ENCODE measurements at regions not wholly inside any gene's neighbourhood (a gene's known extent, or its start where the extent isn't known, plus 50 kb on each side); places are given as distances from the start of the nearest gene placed in this dataset.

- CTCF ChIA-PET, result no interaction called here
- POLR2A ChIA-PET (ENCODE audit: low non-redundant PET), result no interaction called here
- TF ChIP-seq, protein P1, sequence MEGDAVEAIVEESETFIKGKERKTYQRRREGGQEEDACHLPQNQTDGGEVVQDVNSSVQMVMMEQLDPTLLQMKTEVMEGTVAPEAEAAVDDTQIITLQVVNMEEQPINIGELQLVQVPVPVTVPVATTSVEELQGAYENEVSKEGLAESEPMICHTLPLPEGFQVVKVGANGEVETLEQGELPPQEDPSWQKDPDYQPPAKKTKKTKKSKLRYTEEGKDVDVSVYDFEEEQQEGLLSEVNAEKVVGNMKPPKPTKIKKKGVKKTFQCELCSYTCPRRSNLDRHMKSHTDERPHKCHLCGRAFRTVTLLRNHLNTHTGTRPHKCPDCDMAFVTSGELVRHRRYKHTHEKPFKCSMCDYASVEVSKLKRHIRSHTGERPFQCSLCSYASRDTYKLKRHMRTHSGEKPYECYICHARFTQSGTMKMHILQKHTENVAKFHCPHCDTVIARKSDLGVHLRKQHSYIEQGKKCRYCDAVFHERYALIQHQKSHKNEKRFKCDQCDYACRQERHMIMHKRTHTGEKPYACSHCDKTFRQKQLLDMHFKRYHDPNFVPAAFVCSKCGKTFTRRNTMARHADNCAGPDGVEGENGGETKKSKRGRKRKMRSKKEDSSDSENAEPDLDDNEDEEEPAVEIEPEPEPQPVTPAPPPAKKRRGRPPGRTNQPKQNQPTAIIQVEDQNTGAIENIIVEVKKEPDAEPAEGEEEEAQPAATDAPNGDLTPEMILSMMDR (conservative IDR thresholded peaks at IDR 0.05; ENCODE audit: low read depth), result no peak
These were observed 50.8 kb upstream of the POFUT2 start for GRCh38 chr21:45338311-45339017.

GRCh38 chr21:45339421-45340402 is 52.0 kb upstream of the POFUT2 start:
- TF ChIP-seq, protein P1 (conservative IDR thresholded peaks at IDR 0.05; ENCODE audit: low read depth), result no peak
- no peak overlapping the region for H3K27ac ChIP-seq
- no peak for DNase-seq (ENCODE audit: low spot score)
- CTCF ChIA-PET, result interaction anchor here (0.6 kb wide), 1 partner anchor 67 kb away, joined by 4 read pairs; no protein-coding TSS in a partner anchor
- POLR2A ChIA-PET (ENCODE audit: low non-redundant PET), result no interaction called here

More at GRCh38 chr21:45338311-45339017, 50.8 kb upstream of the POFUT2 start:
- H3K27ac ChIP-seq, result no peak overlapping the region
- DNase-seq (ENCODE audit: low spot score), result no peak

DNA sequence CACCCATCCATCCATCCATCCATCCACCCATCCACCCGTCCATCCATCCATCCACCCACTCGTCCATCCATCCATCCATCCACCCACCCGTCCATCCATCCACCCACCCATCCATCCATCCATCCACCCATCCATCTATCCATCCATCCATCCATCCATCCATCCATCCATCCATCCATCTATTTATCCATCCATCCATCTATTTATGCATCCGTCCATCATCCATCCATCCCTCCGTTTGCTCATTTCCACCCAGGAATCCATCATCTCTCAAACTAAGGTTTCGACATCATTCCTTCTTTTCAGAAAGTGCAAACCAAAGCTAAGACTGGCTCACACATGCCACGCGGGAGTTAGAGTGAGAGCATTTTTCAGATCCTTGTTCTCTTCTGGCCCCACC is 52.8 kb upstream of the POFUT2 start:
- DNase-seq (ENCODE audit: low spot score), result no peak
- CTCF ChIA-PET, result no interaction called here
- no peak overlapping the region for H3K27ac ChIP-seq
- TF ChIP-seq, protein P1 (conservative IDR thresholded peaks at IDR 0.05; ENCODE audit: low read depth), result no peak
- POLR2A ChIA-PET (ENCODE audit: low non-redundant PET), result no interaction called here

DNA sequence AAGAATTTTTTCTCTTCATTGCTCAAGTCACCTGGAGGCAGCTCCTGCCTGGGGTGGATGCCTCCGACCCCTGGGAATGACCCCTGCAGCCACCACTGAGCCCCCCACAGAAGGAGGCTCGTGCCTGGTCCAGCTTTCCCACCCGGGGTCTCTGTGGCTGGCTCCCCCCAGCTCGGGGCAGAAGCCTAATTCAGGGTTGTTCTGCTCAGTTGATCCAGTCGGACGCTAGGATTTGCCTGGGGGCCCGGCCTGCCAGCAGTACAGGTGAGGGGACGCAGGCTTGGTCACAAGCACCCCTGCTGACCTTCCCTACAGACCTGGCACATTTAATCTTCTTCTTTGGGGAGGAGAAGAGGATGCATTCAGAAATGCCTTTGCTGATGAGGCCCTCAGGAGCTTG is 53.6 kb upstream of the POFUT2 start:
- DNase-seq (ENCODE audit: low spot score), result no peak
- TF ChIP-seq, protein P1 (conservative IDR thresholded peaks at IDR 0.05; ENCODE audit: low read depth), result no peak
- ChIA-PET CTCF (no interaction called here), POLR2A (ENCODE audit: low non-redundant PET) (no interaction called here)
- H3K27ac ChIP-seq, result peak overlapping the region; percentile 64

DNA sequence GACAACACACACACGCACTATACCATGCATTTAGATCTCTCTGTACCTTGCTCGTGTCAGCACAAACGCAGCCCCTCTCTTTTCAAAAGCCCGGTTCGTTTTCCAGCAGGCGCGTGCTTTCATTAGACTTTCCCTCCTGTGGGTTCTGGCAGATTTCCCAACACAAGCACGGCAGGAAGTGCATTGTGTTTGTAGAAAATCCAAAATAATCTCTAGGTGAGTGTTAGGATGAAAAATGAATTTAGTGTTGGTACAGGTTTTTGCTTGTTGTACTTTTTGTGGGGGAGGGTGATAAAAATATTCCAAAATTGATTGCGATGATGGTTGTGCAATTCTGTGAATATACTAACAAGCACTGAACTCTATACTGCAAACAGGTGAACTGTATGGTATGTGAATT is 54.1 kb upstream of the POFUT2 start:
- TF ChIP-seq, protein P1 (conservative IDR thresholded peaks at IDR 0.05; ENCODE audit: low read depth), result no peak
- H3K27ac ChIP-seq, result peak overlapping the region; percentile 64
- POLR2A ChIA-PET (ENCODE audit: low non-redundant PET), result no interaction called here
- CTCF ChIA-PET, result no interaction called here
- DNase-seq (ENCODE audit: low spot score), result peak; percentile 48

DNA sequence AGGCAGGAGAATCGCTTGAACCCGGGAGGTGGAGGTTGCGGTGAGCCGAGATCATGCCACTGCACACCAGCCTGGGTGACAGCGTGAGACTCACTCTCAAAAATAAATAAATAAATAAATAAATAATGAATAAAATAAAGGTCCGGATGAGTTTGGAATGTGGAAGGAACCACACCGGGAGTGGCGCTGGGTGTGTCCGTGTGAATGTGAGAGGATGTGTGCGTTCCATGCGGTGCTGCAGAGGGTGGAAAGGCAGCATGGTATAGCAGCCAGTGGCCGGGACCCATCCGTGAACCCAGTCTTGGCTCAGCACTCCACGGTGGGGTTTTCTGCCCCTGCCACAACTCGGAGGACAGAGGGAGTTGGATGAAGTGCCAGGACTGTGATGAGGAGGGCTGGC is 56.2 kb upstream of the POFUT2 start:
- POLR2A ChIA-PET (ENCODE audit: low non-redundant PET), result no interaction called here
- DNase-seq (ENCODE audit: low spot score), result no peak
- CTCF ChIA-PET, result interaction anchor here (0.5 kb wide), 1 partner anchor 215 kb away, joined by 3 read pairs; no protein-coding TSS in a partner anchor
- H3K27ac ChIP-seq, result no peak overlapping the region
- TF ChIP-seq, protein P1 (conservative IDR thresholded peaks at IDR 0.05; ENCODE audit: low read depth), result no peak
